ENCODE measurements at regions not wholly inside any gene's neighbourhood (a gene's known extent, or its start where the extent isn't known, plus 50 kb on each side); places are given as distances from the start of the nearest gene placed in this dataset.
"Not testable (repeated sequence)": the region's sequence is repeated elsewhere in the genome, so short reads cannot be mapped to it uniquely, and the experiment has no call there.

DNA sequence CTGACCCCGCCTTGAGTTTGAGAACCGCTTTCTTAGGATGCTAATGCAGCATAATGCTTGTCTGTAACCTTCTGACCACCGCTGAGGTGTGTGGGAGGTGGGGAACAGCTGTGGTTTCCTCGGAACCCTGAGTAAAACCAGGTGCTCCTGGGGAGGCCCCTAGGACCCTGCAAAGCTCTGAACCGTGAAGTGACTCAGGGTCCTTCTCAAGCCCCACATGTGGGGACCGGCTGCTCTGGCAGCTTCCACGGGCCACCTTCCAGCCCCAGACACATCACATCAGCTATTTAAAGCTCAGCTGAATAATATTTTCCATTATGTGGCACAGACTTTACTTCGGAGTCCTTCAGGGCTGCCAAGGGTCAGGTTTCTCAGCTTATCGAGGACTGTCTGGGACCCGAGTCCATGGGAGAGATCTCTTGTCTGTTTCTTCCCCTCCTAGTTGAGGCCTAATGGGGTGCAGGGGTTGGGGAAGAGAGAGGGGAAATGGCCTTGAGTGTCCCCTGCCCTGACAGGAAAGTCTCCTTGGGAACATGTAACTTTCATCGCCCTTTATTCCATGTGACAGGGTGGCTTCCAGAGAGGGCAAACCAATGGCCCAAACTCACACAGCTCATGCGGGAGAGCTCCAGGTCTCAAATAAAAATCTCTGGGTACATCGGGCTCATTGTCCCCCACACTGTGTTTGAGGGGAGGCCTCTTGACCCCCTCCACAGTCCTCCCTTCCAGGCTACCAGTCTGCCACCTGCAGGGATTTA, 186.1 kb upstream of the SLC24A3 start:
- no peak for DNase-seq (ENCODE audit: low spot score)

DNA sequence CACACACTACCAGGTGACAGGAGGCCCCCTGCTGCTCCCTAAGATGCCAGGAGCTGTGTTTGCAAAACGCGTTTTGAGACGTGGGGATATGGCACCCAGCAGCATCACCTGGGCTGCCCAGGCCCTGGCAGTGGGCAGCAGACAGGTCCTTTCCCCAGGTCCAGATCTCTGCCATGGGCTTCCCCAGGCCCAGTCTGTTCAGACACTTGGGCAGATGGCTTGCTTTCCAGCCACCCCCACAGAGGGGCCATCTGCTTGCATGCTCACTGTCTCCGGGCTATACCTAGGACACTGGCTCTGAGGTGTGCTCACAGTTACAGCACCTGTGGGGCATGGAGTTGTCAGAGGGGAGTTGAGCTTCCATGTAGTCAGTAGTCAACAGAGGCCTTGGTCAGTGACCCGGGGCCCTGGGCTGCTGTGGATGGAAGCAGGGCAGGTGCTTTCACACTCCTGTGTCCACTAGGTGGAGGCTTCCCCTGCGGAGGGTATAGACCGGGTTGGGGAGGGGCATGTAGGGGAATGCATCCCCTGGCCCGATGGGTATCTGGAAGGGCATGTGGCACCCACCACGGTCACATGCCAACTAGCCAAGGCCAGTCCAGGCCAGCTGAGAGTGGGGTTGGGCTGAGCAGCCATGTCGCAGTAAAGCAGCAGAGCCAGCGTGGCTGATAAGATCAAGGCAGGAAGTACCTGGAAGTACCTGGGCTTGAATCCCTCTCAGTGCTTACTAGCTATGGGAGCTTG, 185.4 kb upstream of the SLC24A3 start:
- peak; percentile 86 for DNase-seq (ENCODE audit: low spot score)

DNA sequence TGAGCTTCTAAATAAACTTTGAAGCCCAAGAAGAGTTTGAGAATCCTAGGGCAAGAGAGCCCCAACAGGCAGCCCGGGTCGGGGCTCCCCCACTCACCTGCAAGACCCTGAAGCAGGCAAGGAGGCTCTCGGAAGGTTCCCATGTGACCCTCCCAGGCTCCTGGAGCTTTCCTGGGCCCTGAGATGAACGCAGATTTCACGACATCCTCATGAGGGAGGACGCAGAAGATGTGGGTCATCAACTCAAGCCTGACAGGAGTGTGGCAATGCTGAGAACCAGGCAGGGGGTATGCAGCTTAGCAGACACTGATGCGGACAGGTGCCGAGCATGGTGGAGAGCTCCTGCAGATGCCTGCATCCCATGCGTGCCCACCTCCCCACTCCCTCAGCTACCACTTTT, 184.5 kb upstream of the SLC24A3 start:
- DNase-seq (ENCODE audit: low spot score): no peak

DNA sequence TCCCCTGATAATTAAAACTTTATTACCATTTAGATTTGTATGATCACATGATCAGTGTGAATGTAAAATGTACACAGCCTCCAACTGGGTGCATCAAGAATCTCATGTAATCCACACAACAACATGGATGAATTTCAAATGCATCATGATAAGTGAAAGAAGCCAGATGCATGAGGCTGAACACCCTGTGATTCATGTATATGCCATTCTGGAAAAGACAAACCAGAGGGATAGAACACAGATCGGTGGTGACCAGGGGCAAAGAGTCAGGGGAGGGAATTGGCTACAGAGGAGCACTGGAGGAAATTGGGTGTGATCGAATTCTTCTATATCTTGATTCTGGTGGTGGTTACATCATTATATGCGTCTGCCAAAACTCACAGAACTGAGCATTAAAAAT, 170.7 kb upstream of the SLC24A3 start:
- no peak for DNase-seq (ENCODE audit: low spot score)

DNA sequence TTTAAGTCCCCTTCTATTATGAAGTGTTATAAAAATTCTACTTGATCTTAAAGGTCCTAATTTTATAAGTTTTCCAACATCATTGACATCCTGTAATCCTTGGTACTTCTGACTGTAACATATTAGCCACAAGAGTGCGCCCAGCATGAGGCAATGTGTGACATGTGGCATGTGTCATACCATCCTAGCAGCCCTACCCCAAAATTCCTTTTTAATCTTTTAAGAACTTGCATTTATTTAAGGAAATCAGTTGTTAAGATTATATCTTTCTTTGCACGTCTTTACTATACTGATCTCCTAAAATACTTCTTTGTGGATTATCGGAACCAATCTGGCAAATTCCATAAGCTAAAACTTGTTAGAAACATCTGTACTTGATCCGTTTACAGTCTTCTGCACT, 167.1 kb upstream of the SLC24A3 start:
- no peak for DNase-seq (ENCODE audit: low spot score)

DNA sequence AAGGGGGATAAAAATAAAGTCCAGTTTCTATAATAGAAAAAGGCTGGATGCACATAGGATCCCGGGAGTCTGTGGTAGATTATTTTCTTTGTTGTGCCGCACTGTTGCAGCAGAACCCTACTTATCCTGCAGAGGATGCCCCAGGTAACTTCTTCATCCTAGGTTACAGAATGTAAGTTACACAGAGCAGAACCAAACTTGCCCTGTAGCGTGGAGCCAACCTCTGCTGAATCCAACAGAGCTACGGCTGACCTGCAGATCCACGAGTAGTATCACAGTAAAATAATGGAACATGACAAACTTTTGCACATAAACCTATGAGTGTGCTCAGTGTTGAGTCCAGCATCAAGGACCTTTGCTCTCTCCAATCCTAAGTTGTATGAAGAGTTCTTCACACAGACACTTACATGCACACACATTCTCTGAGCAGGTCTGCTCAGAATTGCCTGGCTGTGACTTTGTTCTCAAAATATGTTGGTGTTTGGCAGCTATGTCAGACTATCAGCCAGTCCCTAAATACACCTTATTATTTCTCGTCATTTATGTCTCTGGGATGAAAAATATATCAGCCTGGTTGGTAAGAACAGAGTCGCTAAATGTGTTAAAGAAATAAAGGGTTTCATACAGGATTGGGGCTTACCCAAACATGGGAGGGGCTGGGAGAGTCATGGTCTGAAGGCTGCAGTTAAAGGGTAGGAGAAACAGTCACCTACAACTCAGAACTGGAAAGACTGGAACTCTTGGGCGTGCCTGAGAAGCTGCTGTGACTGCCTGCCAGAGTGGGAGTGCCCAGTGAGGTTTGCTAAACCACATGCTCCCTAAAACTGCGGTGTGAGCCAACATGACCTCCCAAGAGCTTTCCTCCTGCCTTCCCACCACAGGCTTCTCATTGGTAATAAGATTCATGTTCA, 165.1 kb upstream of the SLC24A3 start:
- DNase-seq (ENCODE audit: low spot score): no peak

DNA sequence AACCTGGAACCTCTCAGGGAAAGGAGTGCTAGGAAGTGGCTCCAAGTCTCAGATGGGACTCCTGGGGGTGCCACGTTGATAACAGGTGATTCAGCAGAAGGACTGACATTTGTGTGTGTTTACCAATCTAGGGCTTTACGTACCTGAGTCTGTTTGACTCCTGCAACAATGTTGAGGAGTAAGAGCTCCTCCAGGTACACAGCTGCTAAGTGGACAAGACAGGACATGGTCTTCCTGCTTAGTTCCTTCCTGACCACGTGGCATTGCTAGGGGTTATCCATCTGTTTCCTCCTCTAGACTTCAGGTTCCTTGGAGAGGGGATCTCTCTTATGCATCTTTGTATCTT, 164.5 kb upstream of the SLC24A3 start:
- no peak for DNase-seq (ENCODE audit: low spot score)

DNA sequence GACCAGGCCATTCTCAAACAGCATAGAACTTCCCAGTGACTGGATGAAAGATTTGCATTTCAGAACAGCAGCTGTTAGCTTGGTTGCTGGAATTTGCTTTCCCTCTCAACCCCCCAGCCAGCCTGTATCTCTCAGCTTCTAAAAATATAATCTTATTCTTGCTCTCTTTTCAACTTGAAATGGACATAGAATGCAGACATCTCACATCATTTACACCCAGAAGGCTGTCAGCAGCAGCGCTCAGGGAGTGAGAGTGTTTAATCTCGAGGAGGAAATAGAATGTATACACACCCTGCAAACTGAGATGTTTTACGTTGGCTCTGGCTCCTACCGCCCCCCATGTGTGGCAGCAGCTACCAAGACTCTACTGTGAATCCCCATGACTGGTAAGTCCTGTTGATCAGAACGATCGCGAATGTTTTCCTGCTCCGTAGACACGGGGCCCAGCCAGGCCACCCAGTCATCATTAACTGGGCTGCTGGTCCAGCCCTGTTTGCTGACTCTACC, 163.4 kb upstream of the SLC24A3 start:
- no peak for DNase-seq (ENCODE audit: low spot score)

DNA sequence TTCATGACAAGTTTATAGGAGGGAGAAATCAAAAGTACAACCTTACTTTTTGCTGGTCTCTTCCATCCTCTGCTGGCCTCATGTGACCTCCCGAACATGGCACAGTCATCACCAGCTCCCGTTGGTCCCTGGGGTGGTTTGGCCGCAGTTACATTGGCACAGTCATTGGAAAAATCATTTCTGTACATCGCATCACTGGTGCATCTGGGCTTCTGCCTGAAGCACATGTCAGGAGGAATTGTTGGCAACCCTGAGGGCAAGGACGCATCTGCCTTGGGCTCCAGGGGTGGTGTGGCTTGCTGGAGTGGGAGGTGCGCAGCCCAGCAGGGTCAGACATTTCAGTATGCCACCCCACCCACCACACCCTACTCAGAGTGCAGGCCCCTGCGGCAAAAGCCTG, 162.9 kb upstream of the SLC24A3 start:
- DNase-seq (ENCODE audit: low spot score): no peak

DNA sequence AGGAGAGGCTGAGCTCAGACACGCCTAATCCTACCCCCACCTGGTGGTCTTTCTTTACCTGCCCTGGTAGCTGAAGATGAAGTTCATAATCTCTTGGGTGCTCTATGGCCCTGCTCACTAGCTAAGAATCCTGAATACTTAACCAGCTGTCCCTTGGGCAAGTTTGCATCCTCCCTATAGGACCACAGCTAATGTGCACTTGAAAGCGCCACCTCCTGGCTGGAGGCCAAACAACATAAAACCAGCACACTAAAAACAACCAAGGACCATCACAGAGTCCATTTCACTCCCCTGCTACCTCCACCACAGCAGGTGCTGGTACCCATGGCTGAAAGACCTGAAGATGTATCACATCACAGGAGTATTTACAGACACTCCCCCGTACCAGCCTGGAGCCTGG, 155.5 kb upstream of the SLC24A3 start:
- DNase-seq (ENCODE audit: low spot score): no peak

DNA sequence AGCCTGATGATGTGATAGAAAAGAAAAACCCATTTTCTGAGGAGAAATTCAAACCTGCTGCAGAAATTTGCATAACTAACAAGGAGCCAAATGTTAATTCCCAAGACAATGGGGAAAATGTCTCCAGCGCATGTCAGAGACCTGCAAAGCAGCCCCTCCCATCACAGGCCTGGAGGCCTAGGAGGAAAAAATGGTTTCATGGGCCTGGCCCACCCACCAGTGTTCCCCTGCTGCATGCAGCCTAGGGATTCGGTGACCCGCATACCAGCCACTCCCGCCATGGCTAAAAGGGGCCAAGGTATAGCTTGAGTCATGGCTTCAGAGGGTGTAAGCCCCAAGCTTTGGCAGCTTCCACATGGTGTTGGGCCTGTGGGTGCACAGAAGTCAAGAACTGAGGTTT, 147.7 kb upstream of the SLC24A3 start:
- not testable (repeated sequence) for DNase-seq (ENCODE audit: low spot score)

DNA sequence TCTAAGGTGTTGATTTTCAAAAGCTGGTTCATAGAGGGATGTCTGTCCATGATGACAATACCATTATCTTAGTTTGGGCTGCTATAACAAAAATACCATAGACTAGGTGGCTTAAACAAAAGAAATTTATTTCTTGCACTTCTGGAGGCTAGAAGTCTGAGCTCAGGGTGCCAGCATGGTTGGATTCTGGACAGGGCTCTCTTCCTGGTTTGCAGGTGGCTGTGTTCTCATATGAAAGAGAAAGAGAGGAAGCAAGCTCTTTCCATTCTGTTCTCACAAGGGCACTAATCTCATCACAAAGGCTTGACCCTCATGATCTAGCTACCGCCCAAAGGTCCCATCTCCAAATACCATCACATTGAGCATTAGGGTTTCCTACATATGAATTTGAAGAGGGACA, 144.5 kb upstream of the SLC24A3 start:
- no peak for DNase-seq (ENCODE audit: low spot score)

DNA sequence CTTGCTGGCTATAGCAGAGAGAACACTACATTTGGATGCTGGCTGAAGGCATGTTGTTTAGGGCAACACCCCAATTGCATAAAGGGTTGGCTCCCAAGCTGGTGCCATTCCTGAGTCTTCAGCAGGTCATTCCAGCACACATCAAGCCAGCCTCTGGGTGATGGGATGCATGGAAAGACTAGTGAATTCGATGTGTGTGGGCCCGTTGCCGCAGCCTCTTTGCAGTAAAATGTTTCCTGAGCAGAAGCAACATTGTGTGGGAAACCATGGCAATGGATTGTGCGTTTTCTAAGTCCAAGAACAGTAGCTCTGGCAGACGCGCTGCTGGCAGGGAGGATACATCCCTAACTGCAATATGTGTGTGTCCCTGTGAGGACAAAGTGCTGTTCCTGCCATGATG, 142.4 kb upstream of the SLC24A3 start:
- no peak for DNase-seq (ENCODE audit: low spot score)

DNA sequence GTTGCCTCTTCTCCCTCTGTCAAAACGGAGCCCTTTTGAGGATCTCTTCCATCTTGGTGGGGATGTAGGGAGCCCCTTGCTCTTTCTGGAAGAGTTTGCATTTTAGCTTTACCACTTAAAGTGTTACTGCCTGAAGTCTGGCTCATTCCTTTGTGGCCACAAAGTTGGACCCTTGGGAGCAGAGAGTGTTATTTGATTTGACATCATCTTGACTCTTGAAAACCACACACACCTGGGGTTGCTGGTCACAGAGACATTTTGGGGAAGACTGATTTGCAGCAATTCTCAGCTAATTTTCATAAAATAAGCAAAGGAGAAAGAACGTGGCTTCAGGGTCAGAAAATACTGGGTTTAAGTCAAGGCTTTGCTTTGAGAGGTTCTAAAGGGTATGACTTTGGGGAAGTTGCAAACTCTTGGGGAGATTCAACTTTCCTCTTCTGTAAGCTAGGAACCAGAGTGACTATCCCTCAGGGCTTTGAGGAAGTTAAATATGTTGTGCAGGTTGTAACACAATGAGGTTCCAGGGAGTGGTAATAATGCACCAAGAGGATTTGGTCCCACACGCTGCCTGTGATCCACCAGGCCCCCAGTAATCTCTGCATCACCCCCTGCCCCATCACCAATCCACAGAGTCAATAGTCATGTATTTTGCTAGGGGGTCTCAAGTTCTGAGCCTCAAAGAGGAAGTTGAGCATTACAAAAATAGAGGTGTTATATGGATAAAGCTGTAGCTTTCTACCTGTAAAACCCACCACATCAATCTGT, 141.6 kb upstream of the SLC24A3 start:
- DNase-seq (ENCODE audit: low spot score): no peak

DNA sequence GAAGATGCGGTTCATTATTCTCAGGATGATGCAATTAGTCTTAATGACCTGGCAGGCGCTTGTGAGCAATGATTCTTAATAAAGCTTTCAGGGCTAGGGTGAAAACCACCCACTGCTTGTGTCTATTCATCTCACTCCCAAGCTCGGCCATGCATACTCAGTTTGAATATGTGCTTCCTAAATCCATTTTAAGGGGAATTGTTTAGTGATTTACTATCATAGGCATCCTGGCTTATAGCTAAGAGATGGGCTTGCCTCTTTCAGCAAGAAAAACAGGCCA, 141.1 kb upstream of the SLC24A3 start:
- no peak for DNase-seq (ENCODE audit: low spot score)

DNA sequence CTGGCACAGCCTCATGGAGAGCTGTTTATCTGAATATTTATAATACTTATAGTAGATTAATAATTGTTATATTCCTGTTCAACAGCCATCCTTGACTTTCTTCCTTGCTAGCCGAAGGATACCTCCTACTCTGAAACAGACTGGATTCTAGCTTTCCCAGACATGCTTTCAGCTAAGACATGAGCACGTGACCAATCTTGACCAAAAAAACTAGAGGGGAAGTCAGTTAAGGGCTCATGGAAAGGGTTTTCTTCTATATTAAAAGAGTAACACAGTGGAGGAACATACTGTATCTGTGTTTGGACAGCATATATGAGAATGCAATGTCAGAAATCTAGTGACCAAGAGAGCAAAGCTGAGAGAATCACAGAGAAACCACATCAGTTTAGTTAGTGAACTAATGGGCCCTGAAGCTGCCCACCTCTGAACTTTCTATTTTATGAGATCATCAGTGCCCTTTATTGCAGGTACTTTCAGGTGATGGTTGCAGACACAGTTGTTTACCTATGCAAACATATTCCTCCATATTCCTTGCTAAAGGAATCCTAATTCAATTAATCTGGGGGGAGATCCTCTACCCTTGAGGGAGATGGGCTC, 140.4 kb upstream of the SLC24A3 start:
- DNase-seq (ENCODE audit: low spot score): no peak

DNA sequence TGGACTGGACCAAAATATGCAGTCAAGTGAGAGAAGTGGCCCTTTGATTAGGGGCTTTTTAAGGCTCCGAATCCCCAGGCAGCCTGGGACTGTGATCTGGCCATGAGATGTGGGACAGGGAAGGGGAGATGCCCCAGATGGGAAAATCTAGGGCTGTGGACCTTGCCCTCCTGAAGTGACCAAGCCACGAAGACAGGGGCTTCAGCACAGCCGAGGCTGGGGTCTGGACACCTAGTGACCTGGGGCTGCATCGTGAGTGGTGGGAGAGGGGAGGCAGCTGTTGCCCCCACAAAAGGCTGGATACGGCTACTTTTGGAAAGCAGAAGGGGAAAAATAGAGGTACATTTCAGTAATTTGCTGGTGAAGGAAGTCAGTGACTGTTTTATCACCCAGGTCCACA, 139.5 kb upstream of the SLC24A3 start:
- no peak for DNase-seq (ENCODE audit: low spot score)

DNA sequence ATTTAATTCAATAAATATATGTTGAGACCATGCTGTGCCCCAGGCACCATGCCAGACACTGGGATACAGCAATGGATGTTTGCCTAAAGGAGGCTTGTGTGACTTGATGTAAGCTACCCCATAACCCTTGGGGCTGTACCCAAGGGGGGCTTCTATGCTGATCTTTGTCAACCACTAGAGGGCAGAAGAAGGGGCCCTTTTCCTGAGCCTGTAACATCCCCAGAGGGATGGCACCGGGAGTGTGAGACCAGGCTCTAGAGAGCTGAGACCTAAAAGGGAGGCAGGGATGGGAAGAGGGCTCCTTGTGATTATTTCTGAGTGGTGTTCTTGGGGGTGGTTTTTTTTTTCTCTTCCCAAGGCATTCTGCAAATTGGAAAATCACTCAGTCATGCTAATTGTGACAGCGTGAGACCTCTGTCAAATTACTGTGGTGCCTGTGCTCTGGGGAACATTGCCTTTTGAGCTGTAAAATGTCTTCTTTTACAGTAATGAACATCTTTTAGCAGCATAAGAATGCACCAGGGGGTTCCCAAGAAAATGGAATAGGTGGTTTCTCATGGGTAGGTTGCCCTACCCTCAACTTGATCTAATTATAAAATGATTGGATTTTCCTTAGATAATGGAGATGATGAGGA, 138.7 kb upstream of the SLC24A3 start:
- no peak for DNase-seq (ENCODE audit: low spot score)

DNA sequence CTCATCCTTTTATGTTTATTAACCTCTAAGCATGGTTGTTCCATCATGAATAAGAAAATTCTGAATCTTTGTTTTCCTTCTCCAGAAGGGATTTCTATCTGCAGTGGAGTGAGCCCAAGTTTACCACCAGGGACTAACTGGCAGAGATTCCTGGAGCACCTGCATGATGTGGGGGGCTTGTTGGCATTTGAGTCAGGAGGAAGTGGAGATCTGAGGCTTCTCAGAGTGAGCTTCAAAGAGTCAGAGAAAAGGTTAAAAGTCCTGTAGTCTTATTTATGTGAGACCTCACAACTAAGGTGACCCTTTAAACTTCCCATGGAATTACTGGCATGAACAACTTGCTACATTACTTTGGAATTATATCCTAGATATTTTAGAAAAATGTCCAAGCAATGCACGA, 138.1 kb upstream of the SLC24A3 start:
- DNase-seq (ENCODE audit: low spot score): no peak

DNA sequence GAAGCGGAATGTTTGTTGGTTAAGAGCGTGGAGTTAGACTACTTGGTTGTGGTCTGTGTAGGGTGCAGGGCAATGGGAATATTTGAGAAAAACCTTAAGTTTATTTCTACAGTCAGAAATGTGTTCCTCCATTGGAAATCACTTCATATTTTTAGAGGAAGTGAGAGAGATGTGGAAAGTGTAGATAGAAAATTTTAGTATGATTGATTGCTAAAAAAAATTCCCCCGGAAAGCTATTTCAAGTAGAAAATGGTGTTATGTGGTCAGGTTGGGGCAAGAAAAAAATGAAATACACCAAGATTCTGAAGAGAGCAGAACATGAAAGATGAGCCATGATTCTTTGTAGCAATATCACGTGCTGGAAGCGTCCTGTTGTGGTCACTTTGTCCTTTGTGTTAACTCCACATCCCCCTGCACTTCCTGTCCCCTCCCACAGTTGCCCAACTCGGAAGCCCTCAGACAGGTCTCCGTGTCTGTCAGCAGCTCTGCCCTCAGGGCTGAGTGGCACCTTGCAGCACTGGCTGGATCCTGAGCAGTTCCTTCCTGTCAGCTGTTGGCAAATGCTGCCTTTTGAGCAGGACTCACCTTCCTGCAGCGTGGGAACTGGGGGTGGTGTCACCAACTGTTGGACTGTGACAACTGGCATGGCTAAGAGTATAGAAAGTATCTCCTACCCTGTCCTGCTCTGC, 137.5 kb upstream of the SLC24A3 start:
- no peak for DNase-seq (ENCODE audit: low spot score)

Measured in cerebellar cortex (tissue), 1 donor.